ENCODE measurements at regions not wholly inside any gene's neighbourhood (a gene's known extent, or its start where the extent isn't known, plus 50 kb on each side); places are given as distances from the start of the nearest gene placed in this dataset.
"Not testable (repeated sequence)": the region's sequence is repeated elsewhere in the genome, so short reads cannot be mapped to it uniquely, and the experiment has no call there.

DNA sequence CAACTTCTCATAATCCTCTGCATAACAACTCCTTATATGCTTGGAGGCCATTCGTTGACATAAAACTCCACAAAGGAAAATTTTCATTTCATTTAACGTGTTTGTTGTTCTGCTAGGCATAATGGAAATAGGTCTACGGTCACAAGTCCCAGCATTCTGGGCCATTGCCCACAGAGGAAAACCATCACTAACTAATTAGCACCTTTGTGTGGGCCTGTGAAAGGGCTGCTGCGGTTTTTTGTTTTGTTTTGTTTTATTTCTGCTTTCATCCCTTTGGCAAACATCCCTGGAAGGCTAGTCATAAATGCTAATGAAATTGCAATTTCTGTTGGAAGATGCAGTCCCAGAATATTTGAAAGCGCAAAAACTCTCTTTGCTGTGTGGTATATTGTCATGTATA is 180.3 kb downstream of the RMST start:
- H3K27ac ChIP-seq: no peak overlapping the region
- no peak overlapping the region for H3K9ac ChIP-seq (ENCODE audit: insufficient read length)
- H3K9me3 ChIP-seq (ENCODE audit: low read depth, low read length): no peaks in the 10 kb centered on the region
- no peak for DNase-seq (ENCODE audit: low read depth, low spot score)
- H3K4me3 ChIP-seq: no peak overlapping the region
- TF ChIP-seq EZH2 (IDR thresholded peaks at IDR 0.05): no peak
- TF ChIP-seq FOXP2 (optimal IDR thresholded peaks at IDR 0.05; ENCODE audit: control extremely low read depth, extremely low read length, insufficient read depth): no peak
- no peak for TF ChIP-seq POLR2AphosphoS5 (IDR thresholded peaks at IDR 0.05; ENCODE audit: borderline replicate concordance, low read depth, low read length)
- no peaks in the 10 kb centered on the region for H3K36me3 ChIP-seq (ENCODE audit: insufficient read depth, low read length)

DNA sequence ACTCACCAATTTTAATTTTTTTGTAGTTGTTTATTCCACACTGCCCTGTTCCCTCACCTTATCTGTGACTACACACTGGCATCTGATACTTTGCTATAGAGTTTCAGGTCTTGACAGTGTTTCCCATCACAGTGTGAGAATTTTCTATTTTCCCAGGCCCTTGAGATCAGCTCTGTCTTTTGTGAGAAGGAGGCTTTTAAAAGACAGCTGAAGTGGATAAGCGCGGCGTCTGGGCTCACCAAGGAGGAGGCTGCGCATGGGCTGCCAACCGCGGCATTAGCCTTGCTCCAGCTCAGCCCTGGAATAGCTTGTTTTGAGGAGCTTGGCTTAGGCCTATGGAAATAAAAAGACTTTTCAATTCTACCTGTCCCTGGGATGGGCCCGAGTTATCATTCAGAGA is 181.3 kb downstream of the RMST start:
- no peaks in the 10 kb centered on the region for H3K36me3 ChIP-seq (ENCODE audit: insufficient read depth, low read length)

DNA sequence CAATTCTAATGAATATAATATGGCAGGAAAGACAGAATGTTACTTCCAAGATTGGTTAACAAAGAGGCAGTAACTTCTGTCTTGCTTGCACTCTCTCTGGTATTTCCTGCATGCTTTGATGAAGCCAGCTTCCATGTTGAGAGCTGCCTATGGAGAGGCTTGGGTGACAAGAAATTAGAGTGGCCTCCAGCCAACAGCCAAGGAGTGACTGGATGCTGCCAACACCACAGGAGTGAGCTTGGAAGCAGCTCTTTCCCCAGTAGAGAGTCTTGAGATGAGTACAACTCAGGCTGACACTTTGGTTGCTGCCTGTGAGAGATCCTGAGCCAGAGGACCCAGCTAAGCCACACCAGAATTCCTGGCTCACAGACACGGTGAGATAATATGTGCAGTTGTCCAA is 183.1 kb downstream of the RMST start:
- Histone ChIP-seq H3K36me3 (ENCODE audit: insufficient read depth, low read length) (no peaks in the 10 kb centered on the region), H3K27ac (no peak overlapping the region), H3K9me3 (ENCODE audit: low read depth, low read length) (no peaks in the 10 kb centered on the region), H3K4me3 (no peak overlapping the region), H3K9ac (ENCODE audit: insufficient read length) (no peak overlapping the region)
- no peak for DNase-seq (ENCODE audit: low read depth, low spot score)
- TF ChIP-seq FOXP2 (optimal IDR thresholded peaks at IDR 0.05; ENCODE audit: control extremely low read depth, extremely low read length, insufficient read depth) (no peak), POLR2AphosphoS5 (IDR thresholded peaks at IDR 0.05; ENCODE audit: borderline replicate concordance, low read depth, low read length) (no peak), EZH2 (IDR thresholded peaks at IDR 0.05) (no peak)

More for the DNA sequence above, 181.3 kb downstream of the RMST start:
- Histone ChIP-seq H3K9ac (ENCODE audit: insufficient read length) (no peak overlapping the region), H3K4me3 (no peak overlapping the region), H3K27ac (no peak overlapping the region), H3K9me3 (ENCODE audit: low read depth, low read length) (no peaks in the 10 kb centered on the region)
- no peak for DNase-seq (ENCODE audit: low read depth, low spot score)
- no peak for TF ChIP-seq FOXP2 (optimal IDR thresholded peaks at IDR 0.05; ENCODE audit: control extremely low read depth, extremely low read length, insufficient read depth)
- no peak for TF ChIP-seq POLR2AphosphoS5 (IDR thresholded peaks at IDR 0.05; ENCODE audit: borderline replicate concordance, low read depth, low read length)
- TF ChIP-seq EZH2 (IDR thresholded peaks at IDR 0.05): no peak

DNA sequence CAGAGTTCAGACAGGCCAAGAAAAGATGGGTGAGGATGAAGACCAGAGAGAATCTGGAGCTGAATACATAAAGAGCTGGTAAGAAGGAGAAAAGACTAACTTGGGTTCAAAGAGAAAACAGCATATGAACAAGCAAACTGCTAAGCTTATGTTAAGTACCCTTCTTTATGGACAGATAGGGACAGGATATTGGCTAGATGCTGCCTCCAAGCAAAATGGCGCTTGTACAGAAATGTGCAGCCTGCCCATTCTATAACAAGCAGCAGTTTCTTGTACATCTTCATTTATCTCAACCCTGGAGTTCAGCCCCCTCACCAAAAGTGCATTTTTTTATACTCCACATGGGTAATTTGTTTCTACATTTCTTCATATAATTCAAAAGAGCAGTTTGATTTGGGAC is 184.5 kb downstream of the RMST start:
- no peaks in the 10 kb centered on the region for H3K36me3 ChIP-seq (ENCODE audit: insufficient read depth, low read length)
- no peak overlapping the region for H3K9ac ChIP-seq (ENCODE audit: insufficient read length)
- TF ChIP-seq EZH2 (IDR thresholded peaks at IDR 0.05) (no peak), FOXP2 (optimal IDR thresholded peaks at IDR 0.05; ENCODE audit: control extremely low read depth, extremely low read length, insufficient read depth) (no peak), POLR2AphosphoS5 (IDR thresholded peaks at IDR 0.05; ENCODE audit: borderline replicate concordance, low read depth, low read length) (no peak)
- H3K9me3 ChIP-seq (ENCODE audit: low read depth, low read length): no peaks in the 10 kb centered on the region
- DNase-seq (ENCODE audit: low read depth, low spot score): no peak
- H3K27ac ChIP-seq: no peak overlapping the region
- no peak overlapping the region for H3K4me3 ChIP-seq

DNA sequence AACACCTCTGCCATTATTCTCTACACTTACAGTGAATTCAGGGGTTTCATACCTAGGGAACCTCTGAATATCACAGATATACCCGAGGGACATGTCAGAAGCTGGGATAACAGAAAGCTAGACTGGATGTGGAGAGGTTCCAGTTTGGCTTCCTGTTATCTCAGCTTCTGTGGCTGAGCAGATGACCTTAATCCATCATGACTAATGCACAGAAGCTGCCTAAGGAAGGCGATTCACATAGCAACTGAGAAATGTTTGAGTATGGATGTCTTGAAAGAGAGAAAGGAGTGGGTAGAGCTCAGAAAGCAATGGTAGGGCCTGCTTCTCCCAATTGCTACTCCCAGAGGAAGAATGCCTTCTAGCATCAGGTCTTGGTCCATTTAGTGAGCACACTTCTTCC is 187.6 kb downstream of the RMST start:
- DNase-seq (ENCODE audit: low read depth, low spot score): no peak
- Histone ChIP-seq H3K9ac (ENCODE audit: insufficient read length) (no peak overlapping the region), H3K4me3 (no peak overlapping the region), H3K36me3 (ENCODE audit: insufficient read depth, low read length) (no peaks in the 10 kb centered on the region), H3K27ac (no peak overlapping the region), H3K9me3 (ENCODE audit: low read depth, low read length) (no peaks in the 10 kb centered on the region)
- TF ChIP-seq FOXP2 (optimal IDR thresholded peaks at IDR 0.05; ENCODE audit: control extremely low read depth, extremely low read length, insufficient read depth): no peak
- no peak for TF ChIP-seq POLR2AphosphoS5 (IDR thresholded peaks at IDR 0.05; ENCODE audit: borderline replicate concordance, low read depth, low read length)
- no peak for TF ChIP-seq EZH2 (IDR thresholded peaks at IDR 0.05)

DNA sequence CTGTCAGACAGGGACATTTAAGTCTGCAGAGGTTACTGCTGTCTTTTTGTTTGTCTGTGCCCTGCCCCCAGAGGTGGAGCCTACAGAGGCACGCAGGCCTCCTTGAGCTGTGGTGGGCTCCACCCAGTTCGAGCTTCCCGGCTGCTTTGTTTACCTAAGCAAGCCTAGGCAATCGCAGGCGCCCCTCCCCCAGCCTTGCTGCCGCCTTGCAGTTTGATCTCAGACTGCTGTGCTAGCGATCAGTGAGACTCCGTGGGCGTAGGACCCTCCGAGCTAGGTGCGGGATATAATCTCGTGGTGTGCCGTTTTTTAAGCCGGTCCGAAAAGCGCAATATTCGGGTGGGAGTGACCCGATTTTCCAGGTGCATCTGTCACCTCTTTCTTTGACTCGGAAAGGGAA is 193.9 kb downstream of the RMST start:
- not testable (repeated sequence) for H3K36me3 ChIP-seq (ENCODE audit: insufficient read depth, low read length); H3K27ac ChIP-seq; H3K9me3 ChIP-seq (ENCODE audit: low read depth, low read length); DNase-seq (ENCODE audit: low read depth, low spot score); H3K9ac ChIP-seq (ENCODE audit: insufficient read length); H3K4me3 ChIP-seq

DNA sequence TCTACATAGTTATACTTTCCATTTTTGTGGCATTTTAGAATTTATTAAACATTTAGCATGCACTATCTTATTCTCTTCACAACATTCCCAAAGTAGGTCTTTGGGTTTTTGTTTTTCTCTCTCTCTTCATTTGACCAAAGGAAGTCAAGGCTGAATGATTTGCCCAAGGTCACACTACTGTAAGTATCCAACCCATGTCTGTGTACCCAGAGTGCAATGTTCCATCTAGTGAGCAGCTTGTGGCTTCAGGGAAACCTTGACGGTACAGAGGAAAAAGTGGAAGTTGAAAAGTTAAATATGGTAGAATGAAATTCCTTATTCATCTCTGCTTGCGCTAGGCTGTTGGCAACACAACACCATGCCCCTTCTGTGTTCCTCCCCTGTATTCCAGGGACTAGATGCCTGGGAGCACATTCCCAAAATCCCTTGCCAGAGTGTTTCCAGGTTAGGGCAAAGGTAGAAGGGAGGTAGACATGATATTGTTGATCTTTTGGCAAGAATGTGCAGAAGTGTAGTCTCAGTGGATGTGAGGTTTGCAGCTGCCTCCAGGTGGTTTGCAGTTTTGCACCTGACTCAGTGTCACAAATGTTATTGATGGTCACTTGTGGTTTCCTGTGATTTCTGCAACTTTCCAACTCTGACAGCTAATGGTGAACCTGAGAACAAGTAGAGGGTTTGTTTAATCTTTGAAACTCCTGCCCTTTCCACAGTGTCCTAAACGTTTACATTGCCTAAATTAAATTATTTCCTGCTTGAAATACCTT is 196.7 kb downstream of the RMST start:
- DNase-seq (ENCODE audit: low read depth, low spot score): no peak
- no peak for TF ChIP-seq EZH2 (IDR thresholded peaks at IDR 0.05)
- no peak for TF ChIP-seq FOXP2 (optimal IDR thresholded peaks at IDR 0.05; ENCODE audit: control extremely low read depth, extremely low read length, insufficient read depth)
- no peak for TF ChIP-seq POLR2AphosphoS5 (IDR thresholded peaks at IDR 0.05; ENCODE audit: borderline replicate concordance, low read depth, low read length)
- Histone ChIP-seq H3K36me3 (ENCODE audit: insufficient read depth, low read length) (no peaks in the 10 kb centered on the region), H3K27ac (no peak overlapping the region), H3K9me3 (ENCODE audit: low read depth, low read length) (no peaks in the 10 kb centered on the region), H3K9ac (ENCODE audit: insufficient read length) (no peak overlapping the region), H3K4me3 (no peak overlapping the region)

DNA sequence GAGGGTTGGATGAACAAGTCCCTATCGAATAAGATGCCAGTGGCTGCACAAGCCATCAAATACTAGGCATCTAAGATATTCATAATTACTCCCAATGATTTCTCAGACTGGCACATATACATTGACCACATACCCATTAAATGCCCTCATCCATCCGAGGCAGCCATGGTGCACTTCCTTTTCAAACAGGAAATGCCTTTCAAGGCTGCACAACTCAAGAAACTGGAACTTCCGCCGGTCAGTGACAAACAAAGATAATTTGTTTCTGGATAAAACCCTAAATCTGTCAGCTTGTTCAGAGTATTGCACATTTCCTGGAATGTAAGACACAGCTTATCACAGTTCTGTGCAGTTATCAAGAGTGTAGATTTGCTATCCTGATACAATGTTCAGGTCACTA is 203.7 kb downstream of the RMST start:
- no peak for DNase-seq (ENCODE audit: low read depth, low spot score)
- no peaks in the 10 kb centered on the region for H3K9me3 ChIP-seq (ENCODE audit: low read depth, low read length)
- no peak overlapping the region for H3K4me3 ChIP-seq
- H3K9ac ChIP-seq (ENCODE audit: insufficient read length): no peak overlapping the region
- H3K36me3 ChIP-seq (ENCODE audit: insufficient read depth, low read length): no peaks in the 10 kb centered on the region
- H3K27ac ChIP-seq: no peak overlapping the region
- TF ChIP-seq POLR2AphosphoS5 (IDR thresholded peaks at IDR 0.05; ENCODE audit: borderline replicate concordance, low read depth, low read length) (no peak), EZH2 (IDR thresholded peaks at IDR 0.05) (no peak), FOXP2 (optimal IDR thresholded peaks at IDR 0.05; ENCODE audit: control extremely low read depth, extremely low read length, insufficient read depth) (no peak)

DNA sequence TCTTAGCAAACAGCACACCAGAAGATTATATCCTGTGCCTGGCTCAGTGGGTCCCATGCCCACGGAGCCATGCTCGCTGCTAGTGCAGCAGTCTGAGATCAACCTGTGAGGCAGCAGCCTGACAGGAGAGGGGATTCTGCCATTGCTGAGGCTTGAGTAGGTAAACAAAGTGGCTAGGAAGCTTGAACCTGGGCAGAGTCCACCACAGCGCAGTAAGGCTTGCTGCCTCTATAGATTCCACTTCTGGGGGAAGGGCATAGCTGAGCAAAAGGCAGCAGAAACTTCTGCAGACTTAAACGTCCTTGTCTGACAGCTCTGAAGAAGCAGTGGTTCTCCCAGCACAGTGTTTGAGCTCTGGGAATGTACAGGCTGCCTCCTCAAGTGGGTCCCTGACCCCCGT is 210.3 kb downstream of the RMST start:
- Histone ChIP-seq H3K27ac (no peak overlapping the region), H3K9me3 (ENCODE audit: low read depth, low read length) (no peaks in the 10 kb centered on the region), H3K36me3 (ENCODE audit: insufficient read depth, low read length) (no peaks in the 10 kb centered on the region), H3K4me3 (no peak overlapping the region), H3K9ac (ENCODE audit: insufficient read length) (no peak overlapping the region)
- no peak for DNase-seq (ENCODE audit: low read depth, low spot score)
- TF ChIP-seq POLR2AphosphoS5 (IDR thresholded peaks at IDR 0.05; ENCODE audit: borderline replicate concordance, low read depth, low read length) (no peak), FOXP2 (optimal IDR thresholded peaks at IDR 0.05; ENCODE audit: control extremely low read depth, extremely low read length, insufficient read depth) (no peak)

All from SK-N-MC (cell line).